HCT116 (cell line): ENCODE measurements at regions not wholly inside any gene's neighbourhood (a gene's known extent, or its start where the extent isn't known, plus 50 kb on each side); places are given as distances from the start of the nearest gene placed in this dataset.

Experiments used
- ATAC-seq: fragments of 200-7000 bp; cut with Tn5 transposase; 2 replicates; pipeline ENCODE4 v1.9.1; 2020; ENCODE audit warnings: mild to moderate bottlenecking, moderate library complexity
- BruUV-seq: library from RNA; stranded (reverse); fragments of 400-500 nt; replicated peaks from 2 replicates; lab custom pipeline; 2021; lab: Mats Ljungman, UMichigan
- CTCF ChIA-PET: fragments of 300-600 bp; sonication (Branson Sonifier 250); formaldehyde crosslinking; loops from one replicate; lab custom pipeline; 2021; ENCODE audit warnings: antibody characterized with exemption; lab: Charles Lee
- POLR2A ChIA-PET: fragments of 300-600, 350-600 bp; sonication (Branson Sonifier 250); formaldehyde crosslinking; loops from one replicate; lab custom pipeline; 2021; ENCODE audit warnings: antibody characterized with exemption; lab: Charles Lee
- RAD21 ChIA-PET, 2 experiments: fragments of 300-600 bp; sonication (Branson Sonifier 250); formaldehyde crosslinking; loops; one replicate each; lab custom pipeline; 2023; ENCODE audit warnings: low total read pairs in 2 of 2; ENCODE audit not compliant: uncharacterized antibody in 2 of 2, unreplicated experiment in 2 of 2, low non-redundant PET in 1 of 2; lab: Charles Lee
- DNase-seq: peaks from one replicate; pipeline ENCODE4 v3.0.0-alpha.2; 2010; ENCODE audit warnings: low read depth, low spot score
- H2AFZ ChIP-seq: fragments of 200-600 bp; shearing (Covaris generic), sonication (generic); 2 replicates; pipeline ENCODE4 v1.6.1; 2017; ENCODE audit warnings: low read depth, mixed run types, mixed read lengths, antibody characterized with exemption, low read length; ENCODE audit not compliant: poor library complexity, severe bottlenecking
- H3K27ac ChIP-seq: 2 replicates; pipeline ENCODE4 v1.5.1; 2012; ENCODE audit warnings: low read depth, low read length
- H3K27me3 ChIP-seq: fragments of 200-600 bp; sonication (generic); 2 replicates; pipeline ENCODE4 v1.6.1; 2016; ENCODE audit warnings: mixed run types, low read length, mixed read lengths; ENCODE audit not compliant: insufficient read depth
- H3K36me3 ChIP-seq, 2 experiments: fragments of 200-500 bp in 1 of 2; fragments of 200-600 bp in 1 of 2; sonication (Bioruptor generic) in 1 of 2; sonication (generic) in 1 of 2; 2 replicates each; pipeline versions ENCODE4 v1.5.1 to v1.6.1; 2014 to 2016; ENCODE audit warnings: low read length in 2 of 2, inconsistent platforms in 1 of 2, mixed read lengths in 1 of 2, mixed run types in 1 of 2; ENCODE audit not compliant: insufficient read depth in 2 of 2, control insufficient read depth in 1 of 2
- H3K4me1 ChIP-seq, 2 experiments: fragments of 200-600 bp in 1 of 2; sonication (generic) in 1 of 2; 2 replicates each; pipeline versions ENCODE4 v1.5.1 to v1.6.1; 2012 to 2017; ENCODE audit warnings: low read length in 2 of 2, inconsistent platforms in 1 of 2, mild to moderate bottlenecking in 1 of 2, mixed read lengths in 1 of 2, mixed run types in 1 of 2, moderate library complexity in 1 of 2; ENCODE audit not compliant: insufficient read depth in 2 of 2, control insufficient read depth in 1 of 2
- H3K4me2 ChIP-seq: fragments of 200-600 bp; sonication (generic); 2 replicates; pipeline ENCODE4 v1.6.1; 2017; ENCODE audit warnings: mixed run types, low read length, mixed read lengths
- H3K4me3 ChIP-seq, 2 experiments: fragments of 200-600 bp in 1 of 2; sonication (generic) in 1 of 2; replicated peaks in 1 of 2; 2 replicates each; pipeline ENCODE4 v1.5.1; 2011 to 2016; ENCODE audit warnings: low read length in 2 of 2, control low read depth in 1 of 2, low read depth in 1 of 2, mild to moderate bottlenecking in 1 of 2, mixed read lengths in 1 of 2, mixed run types in 1 of 2
- H3K79me2 ChIP-seq: fragments of 200-600 bp; sonication (generic); 2 replicates; pipeline ENCODE4 v1.6.1; 2017; ENCODE audit warnings: mild to moderate bottlenecking, mixed run types, low read length, moderate library complexity, mixed read lengths; ENCODE audit not compliant: insufficient read depth
- H3K9ac ChIP-seq: fragments of 200-600 bp; sonication (generic); 2 replicates; pipeline ENCODE4 v1.6.1; 2016; ENCODE audit warnings: low read length, mixed read lengths
- H3K9me2 ChIP-seq: fragments of 200-600 bp; sonication (generic), shearing (Covaris generic); 2 replicates; pipeline ENCODE4 v1.6.1; 2017; ENCODE audit warnings: mixed run types, mild to moderate bottlenecking, moderate library complexity; ENCODE audit not compliant: insufficient read depth
- H3K9me3 ChIP-seq, 2 experiments: fragments of 200-500 bp in 1 of 2; fragments of 200-600 bp in 1 of 2; sonication (Bioruptor generic) in 1 of 2; sonication (generic) in 1 of 2; 2 replicates each; pipeline ENCODE4 v1.6.1; 2014 to 2017; ENCODE audit warnings: low read length in 2 of 2, mixed read lengths in 2 of 2, inconsistent platforms in 1 of 2, low read depth in 1 of 2, mild to moderate bottlenecking in 1 of 2, mixed run types in 1 of 2, moderate library complexity in 1 of 2; ENCODE audit not compliant: control insufficient read depth in 1 of 2, insufficient read depth in 1 of 2
- H4K20me1 ChIP-seq: fragments of 200-600 bp; sonication (generic), shearing (Covaris generic); 2 replicates; pipeline ENCODE4 v1.6.1; 2017; ENCODE audit warnings: mixed run types, mild to moderate bottlenecking, moderate library complexity; ENCODE audit not compliant: insufficient read depth
- CBX3 ChIP-seq: IDR thresholded peaks from 2 replicates; pipeline ENCODE4 v1.6.1; 2012; ENCODE audit warnings: low read depth
- CEBPB ChIP-seq: IDR thresholded peaks from 2 replicates; pipeline ENCODE4 v1.6.1; 2012; ENCODE audit warnings: low read depth
- ELF1 ChIP-seq: IDR thresholded peaks from 2 replicates; pipeline ENCODE4 v1.6.1; 2012; ENCODE audit warnings: low read depth, borderline replicate concordance
- FOSL1 ChIP-seq: IDR thresholded peaks from 2 replicates; pipeline ENCODE4 v1.6.1; 2012; ENCODE audit warnings: low read depth
- MAX ChIP-seq: IDR thresholded peaks from 2 replicates; pipeline ENCODE4 v1.6.1; 2012
- SIN3A ChIP-seq: IDR thresholded peaks from 2 replicates; pipeline ENCODE4 v1.6.1; 2012; ENCODE audit warnings: low read depth
- SRF ChIP-seq: IDR thresholded peaks from 2 replicates; pipeline ENCODE4 v1.6.1; 2012; ENCODE audit warnings: low read depth
- TCF7L2 ChIP-seq: IDR thresholded peaks from 2 replicates; pipeline ENCODE4 v1.7.0; 2011; ENCODE audit warnings: borderline replicate concordance, inconsistent platforms; ENCODE audit not compliant: insufficient read depth, insufficient read length; ENCODE audit errors: extremely low read depth
- YY1 ChIP-seq: IDR thresholded peaks from 2 replicates; pipeline ENCODE4 v1.6.1; 2011; ENCODE audit warnings: low read length, low read depth, moderate library complexity, mild to moderate bottlenecking; ENCODE audit not compliant: insufficient replicate concordance; ENCODE audit errors: extremely low read depth
- ZNF274 ChIP-seq: fragments of 200-500 bp; sonication (Bioruptor generic); IDR thresholded peaks from 2 replicates; pipeline ENCODE4 v1.6.1; 2014; ENCODE audit warnings: mild to moderate bottlenecking, low read depth, low read length, inconsistent platforms
- intact Hi-C: fragments of 100-400 bp; cut with micrococcal nuclease; formaldehyde crosslinking; loops from 2 replicates; pipeline ENCODE4 v1.10.0; 2022
- TF ChIP-seq, protein P1 (sequence below): IDR thresholded peaks from 2 replicates; pipeline ENCODE4 v1.6.1; 2012; ENCODE audit warnings: low read depth
- TF ChIP-seq, protein P2 (sequence below), 3 experiments: fragments of 200-600 bp in 1 of 3; sonication (generic) in 1 of 3; IDR thresholded peaks in 2 of 3; conservative IDR thresholded peaks in 1 of 3; 2 replicates each; pipeline ENCODE4 v1.5.1; 2012 to 2017; ENCODE audit warnings: low read depth in 2 of 3, low read length in 2 of 3, antibody characterized with exemption in 1 of 3, borderline replicate concordance in 1 of 3, control low read depth in 1 of 3, mild to moderate bottlenecking in 1 of 3, mixed read lengths in 1 of 3, mixed run types in 1 of 3, moderate library complexity in 1 of 3; ENCODE audit not compliant: insufficient read depth in 1 of 3
- TF ChIP-seq, protein P3 (sequence below): IDR thresholded peaks from 2 replicates; pipeline ENCODE4 v1.6.1; 2011; ENCODE audit warnings: mild to moderate bottlenecking, low read length, moderate library complexity; ENCODE audit not compliant: insufficient replicate concordance; ENCODE audit errors: extremely low read depth

- TF ChIP-seq SIN3A (no peak), ZNF274 (no peak), FOSL1 (no peak), MAX (no peak)
- TF ChIP-seq, protein P1, sequence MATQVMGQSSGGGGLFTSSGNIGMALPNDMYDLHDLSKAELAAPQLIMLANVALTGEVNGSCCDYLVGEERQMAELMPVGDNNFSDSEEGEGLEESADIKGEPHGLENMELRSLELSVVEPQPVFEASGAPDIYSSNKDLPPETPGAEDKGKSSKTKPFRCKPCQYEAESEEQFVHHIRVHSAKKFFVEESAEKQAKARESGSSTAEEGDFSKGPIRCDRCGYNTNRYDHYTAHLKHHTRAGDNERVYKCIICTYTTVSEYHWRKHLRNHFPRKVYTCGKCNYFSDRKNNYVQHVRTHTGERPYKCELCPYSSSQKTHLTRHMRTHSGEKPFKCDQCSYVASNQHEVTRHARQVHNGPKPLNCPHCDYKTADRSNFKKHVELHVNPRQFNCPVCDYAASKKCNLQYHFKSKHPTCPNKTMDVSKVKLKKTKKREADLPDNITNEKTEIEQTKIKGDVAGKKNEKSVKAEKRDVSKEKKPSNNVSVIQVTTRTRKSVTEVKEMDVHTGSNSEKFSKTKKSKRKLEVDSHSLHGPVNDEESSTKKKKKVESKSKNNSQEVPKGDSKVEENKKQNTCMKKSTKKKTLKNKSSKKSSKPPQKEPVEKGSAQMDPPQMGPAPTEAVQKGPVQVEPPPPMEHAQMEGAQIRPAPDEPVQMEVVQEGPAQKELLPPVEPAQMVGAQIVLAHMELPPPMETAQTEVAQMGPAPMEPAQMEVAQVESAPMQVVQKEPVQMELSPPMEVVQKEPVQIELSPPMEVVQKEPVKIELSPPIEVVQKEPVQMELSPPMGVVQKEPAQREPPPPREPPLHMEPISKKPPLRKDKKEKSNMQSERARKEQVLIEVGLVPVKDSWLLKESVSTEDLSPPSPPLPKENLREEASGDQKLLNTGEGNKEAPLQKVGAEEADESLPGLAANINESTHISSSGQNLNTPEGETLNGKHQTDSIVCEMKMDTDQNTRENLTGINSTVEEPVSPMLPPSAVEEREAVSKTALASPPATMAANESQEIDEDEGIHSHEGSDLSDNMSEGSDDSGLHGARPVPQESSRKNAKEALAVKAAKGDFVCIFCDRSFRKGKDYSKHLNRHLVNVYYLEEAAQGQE = no peak
Observed at GRCh38 chr5:39520232-39520572, 95.4 kb upstream of the DAB2 start (continued).

GRCh38 chr5:39519566-39520231, 94.9 kb upstream of the DAB2 start:
- Histone ChIP-seq H3K79me2 (no peaks in the 10 kb centered on the region), H3K4me2 (no peak overlapping the region), H3K4me1 (peaks cover 0 to 4% of the 10 kb centered on the region in 2 experiments; a peak in 1 of 4 replicates), H2AFZ (no peak overlapping the region), H3K36me3 (no peaks in the 10 kb centered on the region), H3K27me3 (no peaks in the 10 kb centered on the region), H4K20me1 (no peaks in the 10 kb centered on the region), H3K4me3 (no peak overlapping the region), H3K9me2 (no peaks in the 10 kb centered on the region), H3K9ac (no peak overlapping the region), H3K27ac (no peak overlapping the region), H3K9me3 (no peaks in the 10 kb centered on the region)
- intact Hi-C loops = no loop called here
- ATAC-seq (no peak), DNase-seq (no peak)
- RAD21 ChIA-PET = no interaction called here
- TF ChIP-seq SRF = no peak
- TF ChIP-seq, protein P2, sequence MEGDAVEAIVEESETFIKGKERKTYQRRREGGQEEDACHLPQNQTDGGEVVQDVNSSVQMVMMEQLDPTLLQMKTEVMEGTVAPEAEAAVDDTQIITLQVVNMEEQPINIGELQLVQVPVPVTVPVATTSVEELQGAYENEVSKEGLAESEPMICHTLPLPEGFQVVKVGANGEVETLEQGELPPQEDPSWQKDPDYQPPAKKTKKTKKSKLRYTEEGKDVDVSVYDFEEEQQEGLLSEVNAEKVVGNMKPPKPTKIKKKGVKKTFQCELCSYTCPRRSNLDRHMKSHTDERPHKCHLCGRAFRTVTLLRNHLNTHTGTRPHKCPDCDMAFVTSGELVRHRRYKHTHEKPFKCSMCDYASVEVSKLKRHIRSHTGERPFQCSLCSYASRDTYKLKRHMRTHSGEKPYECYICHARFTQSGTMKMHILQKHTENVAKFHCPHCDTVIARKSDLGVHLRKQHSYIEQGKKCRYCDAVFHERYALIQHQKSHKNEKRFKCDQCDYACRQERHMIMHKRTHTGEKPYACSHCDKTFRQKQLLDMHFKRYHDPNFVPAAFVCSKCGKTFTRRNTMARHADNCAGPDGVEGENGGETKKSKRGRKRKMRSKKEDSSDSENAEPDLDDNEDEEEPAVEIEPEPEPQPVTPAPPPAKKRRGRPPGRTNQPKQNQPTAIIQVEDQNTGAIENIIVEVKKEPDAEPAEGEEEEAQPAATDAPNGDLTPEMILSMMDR (IDR thresholded peaks at IDR 0.05 in 2 of 3, conservative IDR thresholded peaks at IDR 0.05 in 1 of 3; ENCODE audit: borderline replicate concordance in 1 of 3, insufficient read depth in 1 of 3, low read depth in 2 of 3, low read length in 2 of 3) = no peak
- TF ChIP-seq CEBPB = no peak
- no peak for TF ChIP-seq CBX3
- no peak for TF ChIP-seq YY1
- TF ChIP-seq, protein P3, sequence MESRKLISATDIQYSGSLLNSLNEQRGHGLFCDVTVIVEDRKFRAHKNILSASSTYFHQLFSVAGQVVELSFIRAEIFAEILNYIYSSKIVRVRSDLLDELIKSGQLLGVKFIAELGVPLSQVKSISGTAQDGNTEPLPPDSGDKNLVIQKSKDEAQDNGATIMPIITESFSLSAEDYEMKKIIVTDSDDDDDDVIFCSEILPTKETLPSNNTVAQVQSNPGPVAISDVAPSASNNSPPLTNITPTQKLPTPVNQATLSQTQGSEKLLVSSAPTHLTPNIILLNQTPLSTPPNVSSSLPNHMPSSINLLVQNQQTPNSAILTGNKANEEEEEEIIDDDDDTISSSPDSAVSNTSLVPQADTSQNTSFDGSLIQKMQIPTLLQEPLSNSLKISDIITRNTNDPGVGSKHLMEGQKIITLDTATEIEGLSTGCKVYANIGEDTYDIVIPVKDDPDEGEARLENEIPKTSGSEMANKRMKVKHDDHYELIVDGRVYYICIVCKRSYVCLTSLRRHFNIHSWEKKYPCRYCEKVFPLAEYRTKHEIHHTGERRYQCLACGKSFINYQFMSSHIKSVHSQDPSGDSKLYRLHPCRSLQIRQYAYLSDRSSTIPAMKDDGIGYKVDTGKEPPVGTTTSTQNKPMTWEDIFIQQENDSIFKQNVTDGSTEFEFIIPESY = no peak
- TF ChIP-seq TCF7L2 = no peak
- no peak for TF ChIP-seq ELF1
- CTCF ChIA-PET = interaction anchor here (1.0 kb wide), 1 partner anchor 143 kb away, joined by 3 read pairs; no protein-coding TSS in a partner anchor
- POLR2A ChIA-PET = no interaction called here
- BruUV-seq = no TSS peak
